ENCODE measurements at regions not wholly inside any gene's neighbourhood (a gene's known extent, or its start where the extent isn't known, plus 50 kb on each side); places are given as distances from the start of the nearest gene placed in this dataset.
A peak's percentile ranks its signal among the peaks of the same experiment; 100 is the strongest.

- TF ChIP-seq ERG (CRISPR knock-in tag; IDR thresholded peaks at IDR 0.05) (no peak), GTF2I (CRISPR knock-in tag; conservative IDR thresholded peaks at IDR 0.05) (no peak), CREM (CRISPR knock-in tag; IDR thresholded peaks at IDR 0.05) (no peak), CTCF (IDR thresholded peaks at IDR 0.05) (no peak), NR2C2 (CRISPR knock-in tag; IDR thresholded peaks at IDR 0.05) (no peak), GRHL2 (CRISPR knock-in tag; IDR thresholded peaks at IDR 0.05; ENCODE audit: insufficient replicate concordance, severe bottlenecking) (no peak)
Measured at GRCh38 chr2:88897715-88898114, 206.2 kb downstream of the RPIA start (continued).

GRCh38 chr2:88903749-88904353, 212.4 kb downstream of the RPIA start:
- ATAC-seq (peak; percentile 79), DNase-seq (ENCODE audit: low spot score) (no peak)
- no peak overlapping the region for H3K27ac Mint-ChIP-seq
- no peak overlapping the region for H3K4me3 Mint-ChIP-seq
- H3K27me3 Mint-ChIP-seq (ENCODE audit: low read depth): no peaks in the 10 kb centered on the region
- H3K4me1 Mint-ChIP-seq: no peaks in the 10 kb centered on the region
- ChIA-PET CTCF (interaction anchor here (0.6 to 2.2 kb wide), 32 partner anchors 8 to 257 kb away, joined by 3 to 25 read pairs (median 4); no protein-coding TSS in a partner anchor), POLR2A (no interaction called here)
- H3K36me3 Mint-ChIP-seq: no peaks in the 10 kb centered on the region
- TF ChIP-seq CTCF (IDR thresholded peaks at IDR 0.05) (peak; percentile 56), NR2C2 (CRISPR knock-in tag; IDR thresholded peaks at IDR 0.05) (no peak)
- H3K9me3 Mint-ChIP-seq: peaks cover 10% of the 10 kb centered on the region

- DNase-seq (ENCODE audit: low spot score) (no peak), ATAC-seq (no peak)
- Mint-ChIP-seq H3K9me3 (0 out of 2 replicates have a peak, but pooled peaks cover 5% of the 10 kb centered on the region), H3K36me3 (no peaks in the 10 kb centered on the region), H3K27me3 (ENCODE audit: low read depth) (no peaks in the 10 kb centered on the region; the same call in 1 of the 2 replicates), H3K4me1 (no peaks in the 10 kb centered on the region), H3K4me3 (no peak overlapping the region), H3K27ac (no peak overlapping the region)
- CTCF ChIA-PET: interaction anchor here (0.9 to 1.0 kb wide), 2 partner anchors 10 to 28 kb away, joined by 4 read pairs; no protein-coding TSS in a partner anchor
- TF ChIP-seq PREB (CRISPR knock-in tag; IDR thresholded peaks at IDR 0.05; ENCODE audit: borderline replicate concordance) (no peak), ZNF532 (CRISPR knock-in tag; IDR thresholded peaks at IDR 0.05; ENCODE audit: borderline replicate concordance) (no peak), NR2C2 (CRISPR knock-in tag; IDR thresholded peaks at IDR 0.05) (no peak), ZNF263 (CRISPR knock-in tag; IDR thresholded peaks at IDR 0.05; ENCODE audit: low read depth) (no peak), SP1 (CRISPR knock-in tag; conservative IDR thresholded peaks at IDR 0.05) (no peak), ARID4B (CRISPR knock-in tag; IDR thresholded peaks at IDR 0.05; ENCODE audit: borderline replicate concordance) (no peak), ZNF423 (CRISPR knock-in tag; IDR thresholded peaks at IDR 0.05) (no peak), IRF2 (CRISPR knock-in tag; IDR thresholded peaks at IDR 0.05; ENCODE audit: borderline replicate concordance, low read depth) (no peak)
- POLR2A ChIA-PET: no interaction called here
Measured at GRCh38 chr2:88913280-88913679, 221.8 kb downstream of the RPIA start.
